ENCODE measurements at regions not wholly inside any gene's neighbourhood (a gene's known extent, or its start where the extent isn't known, plus 50 kb on each side); places are given as distances from the start of the nearest gene placed in this dataset.

GRCh38 chr22:49622241-49623105, 205.2 kb downstream of the BRD1 start:
- Histone ChIP-seq H3K27ac (replicated peaks) (no peak overlapping the region), H3K27me3 (ENCODE audit: insufficient read depth, poor library complexity, severe bottlenecking) (no peaks in the 10 kb centered on the region), H3K4me3 (replicated peaks; ENCODE audit: insufficient read depth, low read length) (no peak overlapping the region)
- TF ChIP-seq POLR2AphosphoS5 (IDR thresholded peaks at IDR 0.05; ENCODE audit: low read depth): no peak
- no peak for TF ChIP-seq CTCF (IDR thresholded peaks at IDR 0.05; ENCODE audit: insufficient read depth, low read length)
- TF ChIP-seq SPI1 (IDR thresholded peaks at IDR 0.05; ENCODE audit: borderline replicate concordance, low read depth): no peak
- TF ChIP-seq GABPA (IDR thresholded peaks at IDR 0.05; ENCODE audit: low read depth): no peak
- TF ChIP-seq REST (IDR thresholded peaks at IDR 0.05; ENCODE audit: insufficient replicate concordance, low read depth): no peak
- DNase-seq (ENCODE audit: low read depth in 1 of 2, low spot score in 1 of 2): no peak

GRCh38 chr22:49621601-49622210, 206.0 kb downstream of the BRD1 start:
- Histone ChIP-seq H3K27me3 (ENCODE audit: insufficient read depth, poor library complexity, severe bottlenecking) (no peaks in the 10 kb centered on the region), H3K27ac (replicated peaks) (no peak overlapping the region), H3K4me3 (replicated peaks; ENCODE audit: insufficient read depth, low read length) (no peak overlapping the region)
- TF ChIP-seq POLR2AphosphoS5 (IDR thresholded peaks at IDR 0.05; ENCODE audit: low read depth): no peak
- TF ChIP-seq GABPA (IDR thresholded peaks at IDR 0.05; ENCODE audit: low read depth): no peak
- TF ChIP-seq CTCF (IDR thresholded peaks at IDR 0.05; ENCODE audit: insufficient read depth, low read length): no peak
- TF ChIP-seq SPI1 (IDR thresholded peaks at IDR 0.05; ENCODE audit: borderline replicate concordance, low read depth): no peak
- no peak for TF ChIP-seq REST (IDR thresholded peaks at IDR 0.05; ENCODE audit: insufficient replicate concordance, low read depth)
- DNase-seq (ENCODE audit: low read depth in 1 of 2, low spot score in 1 of 2): no peak

- no peak for DNase-seq (ENCODE audit: low read depth in 1 of 2, low spot score in 1 of 2)
- no peaks in the 10 kb centered on the region for H3K27me3 ChIP-seq (ENCODE audit: insufficient read depth, poor library complexity, severe bottlenecking)
- no peak overlapping the region for H3K4me3 ChIP-seq (replicated peaks; ENCODE audit: insufficient read depth, low read length)
- no peak overlapping the region for H3K27ac ChIP-seq (replicated peaks)
- TF ChIP-seq CTCF (IDR thresholded peaks at IDR 0.05; ENCODE audit: insufficient read depth, low read length): no peak
- TF ChIP-seq POLR2AphosphoS5 (IDR thresholded peaks at IDR 0.05; ENCODE audit: low read depth): no peak
- TF ChIP-seq GABPA (IDR thresholded peaks at IDR 0.05; ENCODE audit: low read depth): no peak
- TF ChIP-seq SPI1 (IDR thresholded peaks at IDR 0.05; ENCODE audit: borderline replicate concordance, low read depth): no peak
- TF ChIP-seq REST (IDR thresholded peaks at IDR 0.05; ENCODE audit: insufficient replicate concordance, low read depth): no peak
Observed at GRCh38 chr22:49620666-49621065, 207.0 kb downstream of the BRD1 start.

All from HL-60 (cell line).